ENCODE measurements at regions not wholly inside any gene's neighbourhood (a gene's known extent, or its start where the extent isn't known, plus 50 kb on each side); places are given as distances from the start of the nearest gene placed in this dataset.

- Histone ChIP-seq H3K27ac (no peak overlapping the region), H3K4me3 (no peak overlapping the region), H3K9me3 (ENCODE audit: low read depth) (no peaks in the 10 kb centered on the region), H3K4me1 (ENCODE audit: low read depth) (no peaks in the 10 kb centered on the region), H3K36me3 (no peaks in the 10 kb centered on the region), H3K27me3 (no peaks in the 10 kb centered on the region)
- TF ChIP-seq, protein P1, sequence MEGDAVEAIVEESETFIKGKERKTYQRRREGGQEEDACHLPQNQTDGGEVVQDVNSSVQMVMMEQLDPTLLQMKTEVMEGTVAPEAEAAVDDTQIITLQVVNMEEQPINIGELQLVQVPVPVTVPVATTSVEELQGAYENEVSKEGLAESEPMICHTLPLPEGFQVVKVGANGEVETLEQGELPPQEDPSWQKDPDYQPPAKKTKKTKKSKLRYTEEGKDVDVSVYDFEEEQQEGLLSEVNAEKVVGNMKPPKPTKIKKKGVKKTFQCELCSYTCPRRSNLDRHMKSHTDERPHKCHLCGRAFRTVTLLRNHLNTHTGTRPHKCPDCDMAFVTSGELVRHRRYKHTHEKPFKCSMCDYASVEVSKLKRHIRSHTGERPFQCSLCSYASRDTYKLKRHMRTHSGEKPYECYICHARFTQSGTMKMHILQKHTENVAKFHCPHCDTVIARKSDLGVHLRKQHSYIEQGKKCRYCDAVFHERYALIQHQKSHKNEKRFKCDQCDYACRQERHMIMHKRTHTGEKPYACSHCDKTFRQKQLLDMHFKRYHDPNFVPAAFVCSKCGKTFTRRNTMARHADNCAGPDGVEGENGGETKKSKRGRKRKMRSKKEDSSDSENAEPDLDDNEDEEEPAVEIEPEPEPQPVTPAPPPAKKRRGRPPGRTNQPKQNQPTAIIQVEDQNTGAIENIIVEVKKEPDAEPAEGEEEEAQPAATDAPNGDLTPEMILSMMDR (IDR thresholded peaks at IDR 0.05; ENCODE audit: low read depth, low read length) = no peak
- DNase-seq (ENCODE audit: low read depth in 1 of 2, low spot score in 1 of 2) = no peak
Measured at GRCh38 chrX:121216641-121217374, 169.4 kb downstream of the GLUD2 start.

DNA sequence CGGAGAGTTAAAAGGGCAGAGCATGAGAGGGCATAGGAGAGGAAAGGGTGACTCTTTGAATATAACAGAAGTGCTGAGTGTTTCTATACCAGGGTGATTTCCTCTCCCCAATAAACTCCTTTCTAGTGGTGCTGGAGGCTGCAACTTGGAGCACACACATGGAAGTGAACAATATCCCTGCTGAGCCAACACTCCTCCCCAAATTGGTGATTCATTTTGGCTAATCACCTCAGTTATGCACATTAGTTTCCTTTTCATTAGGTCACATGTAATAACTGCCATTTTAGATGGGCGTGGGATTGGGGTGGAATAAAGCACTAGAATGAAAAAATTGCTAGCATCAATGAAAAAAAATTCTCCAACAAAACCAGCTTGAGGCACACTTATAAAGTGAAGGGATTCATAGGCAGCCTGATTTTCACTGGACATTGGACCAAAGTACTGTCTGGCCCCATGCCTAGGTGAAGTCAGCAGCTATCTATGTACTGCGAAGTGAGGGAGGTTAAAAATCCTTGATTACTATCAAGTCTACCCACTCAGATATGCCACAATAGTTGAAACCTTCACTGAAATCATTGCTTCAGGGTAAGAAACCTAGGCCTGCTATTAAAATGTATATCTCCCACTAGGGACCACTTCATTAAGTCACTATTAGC is 174.0 kb downstream of the GLUD2 start:
- H3K4me3 ChIP-seq = no peak overlapping the region
- H3K36me3 ChIP-seq = no peaks in the 10 kb centered on the region
- TF ChIP-seq, protein P1 (IDR thresholded peaks at IDR 0.05; ENCODE audit: low read depth, low read length) = no peak
- no peaks in the 10 kb centered on the region for H3K27me3 ChIP-seq
- no peak overlapping the region for H3K27ac ChIP-seq
- DNase-seq (ENCODE audit: low read depth in 1 of 2, low spot score in 1 of 2) = peak in 1 of 2 donors; percentile 2
- no peaks in the 10 kb centered on the region for H3K4me1 ChIP-seq (ENCODE audit: low read depth)
- no peaks in the 10 kb centered on the region for H3K9me3 ChIP-seq (ENCODE audit: low read depth)

- H3K4me3 ChIP-seq = no peak overlapping the region
- H3K27me3 ChIP-seq = no peaks in the 10 kb centered on the region
- TF ChIP-seq, protein P1 (IDR thresholded peaks at IDR 0.05; ENCODE audit: low read depth, low read length) = no peak
- H3K27ac ChIP-seq = no peak overlapping the region
- no peaks in the 10 kb centered on the region for H3K4me1 ChIP-seq (ENCODE audit: low read depth)
- H3K36me3 ChIP-seq = no peaks in the 10 kb centered on the region
- DNase-seq (ENCODE audit: low read depth in 1 of 2, low spot score in 1 of 2) = no peak
- H3K9me3 ChIP-seq (ENCODE audit: low read depth) = no peaks in the 10 kb centered on the region
Measured at GRCh38 chrX:121227888-121228287, 180.5 kb downstream of the GLUD2 start.

- DNase-seq (ENCODE audit: low read depth in 1 of 2, low spot score in 1 of 2) = no peak
- no peak overlapping the region for H3K27ac ChIP-seq
- TF ChIP-seq, protein P1 (IDR thresholded peaks at IDR 0.05; ENCODE audit: low read depth, low read length) = no peak
- H3K9me3 ChIP-seq (ENCODE audit: low read depth) = no peaks in the 10 kb centered on the region
- H3K27me3 ChIP-seq = no peaks in the 10 kb centered on the region
- H3K36me3 ChIP-seq = no peaks in the 10 kb centered on the region
- H3K4me1 ChIP-seq (ENCODE audit: low read depth) = no peaks in the 10 kb centered on the region
- H3K4me3 ChIP-seq = no peak overlapping the region
Measured at GRCh38 chrX:121231566-121232358, 184.4 kb downstream of the GLUD2 start.

- Histone ChIP-seq H3K27ac (no peak overlapping the region), H3K36me3 (no peaks in the 10 kb centered on the region), H3K4me1 (ENCODE audit: low read depth) (no peaks in the 10 kb centered on the region), H3K9me3 (ENCODE audit: low read depth) (no peaks in the 10 kb centered on the region), H3K27me3 (no peaks in the 10 kb centered on the region), H3K4me3 (no peak overlapping the region)
- TF ChIP-seq, protein P1 (IDR thresholded peaks at IDR 0.05; ENCODE audit: low read depth, low read length) = no peak
- no peak for DNase-seq (ENCODE audit: low read depth in 1 of 2, low spot score in 1 of 2)
Measured at GRCh38 chrX:121236040-121236439, 188.6 kb downstream of the GLUD2 start.

Data from cardiac muscle cell (in vitro differentiated cells and primary cell).